GM10266 (cell line): ENCODE measurements at regions not wholly inside any gene's neighbourhood (a gene's known extent, or its start where the extent isn't known, plus 50 kb on each side); places are given as distances from the start of the nearest gene placed in this dataset.
"Not testable (repeated sequence)": the region's sequence is repeated elsewhere in the genome, so short reads cannot be mapped to it uniquely, and the experiment has no call there.

Source experiments
- DNase-seq: peaks from one replicate; pipeline ENCODE4 v3.0.0; 2012; ENCODE audit errors: extremely low spot score
- CTCF ChIP-seq: IDR thresholded peaks from 2 replicates; pipeline ENCODE4 v1.5.1; 2012; ENCODE audit warnings: mild to moderate bottlenecking, low read depth; ENCODE audit not compliant: control insufficient read depth, insufficient read depth; ENCODE audit errors: missing control alignments

- no peak for TF ChIP-seq CTCF
- no peak for DNase-seq
Measured at GRCh38 chr16:13338044-13338443, 436.6 kb downstream of the SHISA9 start.

- TF ChIP-seq CTCF = no peak
- no peak for DNase-seq
Measured at GRCh38 chr16:13342675-13343074, 441.3 kb downstream of the SHISA9 start.

- TF ChIP-seq CTCF = no peak
- no peak for DNase-seq
Measured at GRCh38 chr16:13344001-13344400, 442.6 kb downstream of the SHISA9 start.

GRCh38 chr16:13348416-13348815, 447.0 kb downstream of the SHISA9 start:
- TF ChIP-seq CTCF = no peak
- DNase-seq = no peak

- TF ChIP-seq CTCF = no peak
Measured at GRCh38 chr16:13350000-13350399, 448.6 kb downstream of the SHISA9 start.

GRCh38 chr16:13351181-13351580, 449.8 kb downstream of the SHISA9 start:
- no peak for TF ChIP-seq CTCF
- no peak for DNase-seq

More at GRCh38 chr16:13350000-13350399, 448.6 kb downstream of the SHISA9 start:
- DNase-seq = no peak

- DNase-seq = no peak
Measured at GRCh38 chr16:13351601-13352217, 450.3 kb downstream of the SHISA9 start.

GRCh38 chr16:13352796-13353195, 451.4 kb downstream of the SHISA9 start:
- DNase-seq = not testable (repeated sequence)

More at GRCh38 chr16:13351601-13352217, 450.3 kb downstream of the SHISA9 start:
- TF ChIP-seq CTCF = no peak

GRCh38 chr16:13357842-13358241, 456.4 kb downstream of the SHISA9 start:
- DNase-seq = not testable (repeated sequence)
